ENCODE measurements at regions not wholly inside any gene's neighbourhood (a gene's known extent, or its start where the extent isn't known, plus 50 kb on each side); places are given as distances from the start of the nearest gene placed in this dataset.

DNA sequence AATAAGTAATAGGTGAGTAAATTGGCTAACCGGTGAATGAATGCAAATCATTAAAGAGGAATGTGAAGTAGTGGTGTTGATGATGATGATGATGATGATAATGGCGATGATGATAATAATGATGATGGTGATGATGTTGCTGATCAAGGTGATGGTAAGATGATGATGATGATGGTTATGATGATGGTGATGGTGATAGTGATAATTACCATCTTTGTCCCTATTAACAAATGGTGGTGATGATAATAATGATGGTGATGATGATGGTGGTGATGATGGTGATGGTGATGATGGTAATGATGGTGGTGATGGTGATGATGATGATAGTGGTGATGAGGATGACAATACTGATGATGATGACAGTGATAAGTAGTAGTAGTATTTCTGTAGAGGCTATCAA, 452.6 kb downstream of the ZNF536 start:
- Mint-ChIP-seq H3K27me3 (ENCODE audit: low read depth, poor library complexity) (no peaks in the 10 kb centered on the region), H3K9me3 (peaks cover 16% of the 10 kb centered on the region), H3K4me1 (peaks cover 9% of the 10 kb centered on the region), H3K27ac (no peak overlapping the region), H3K4me3 (no peak overlapping the region), H3K36me3 (ENCODE audit: low read depth) (no peaks in the 10 kb centered on the region)
- no peak for DNase-seq
- TF ChIP-seq, protein P1, sequence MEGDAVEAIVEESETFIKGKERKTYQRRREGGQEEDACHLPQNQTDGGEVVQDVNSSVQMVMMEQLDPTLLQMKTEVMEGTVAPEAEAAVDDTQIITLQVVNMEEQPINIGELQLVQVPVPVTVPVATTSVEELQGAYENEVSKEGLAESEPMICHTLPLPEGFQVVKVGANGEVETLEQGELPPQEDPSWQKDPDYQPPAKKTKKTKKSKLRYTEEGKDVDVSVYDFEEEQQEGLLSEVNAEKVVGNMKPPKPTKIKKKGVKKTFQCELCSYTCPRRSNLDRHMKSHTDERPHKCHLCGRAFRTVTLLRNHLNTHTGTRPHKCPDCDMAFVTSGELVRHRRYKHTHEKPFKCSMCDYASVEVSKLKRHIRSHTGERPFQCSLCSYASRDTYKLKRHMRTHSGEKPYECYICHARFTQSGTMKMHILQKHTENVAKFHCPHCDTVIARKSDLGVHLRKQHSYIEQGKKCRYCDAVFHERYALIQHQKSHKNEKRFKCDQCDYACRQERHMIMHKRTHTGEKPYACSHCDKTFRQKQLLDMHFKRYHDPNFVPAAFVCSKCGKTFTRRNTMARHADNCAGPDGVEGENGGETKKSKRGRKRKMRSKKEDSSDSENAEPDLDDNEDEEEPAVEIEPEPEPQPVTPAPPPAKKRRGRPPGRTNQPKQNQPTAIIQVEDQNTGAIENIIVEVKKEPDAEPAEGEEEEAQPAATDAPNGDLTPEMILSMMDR (IDR thresholded peaks at IDR 0.05): no peak

DNA sequence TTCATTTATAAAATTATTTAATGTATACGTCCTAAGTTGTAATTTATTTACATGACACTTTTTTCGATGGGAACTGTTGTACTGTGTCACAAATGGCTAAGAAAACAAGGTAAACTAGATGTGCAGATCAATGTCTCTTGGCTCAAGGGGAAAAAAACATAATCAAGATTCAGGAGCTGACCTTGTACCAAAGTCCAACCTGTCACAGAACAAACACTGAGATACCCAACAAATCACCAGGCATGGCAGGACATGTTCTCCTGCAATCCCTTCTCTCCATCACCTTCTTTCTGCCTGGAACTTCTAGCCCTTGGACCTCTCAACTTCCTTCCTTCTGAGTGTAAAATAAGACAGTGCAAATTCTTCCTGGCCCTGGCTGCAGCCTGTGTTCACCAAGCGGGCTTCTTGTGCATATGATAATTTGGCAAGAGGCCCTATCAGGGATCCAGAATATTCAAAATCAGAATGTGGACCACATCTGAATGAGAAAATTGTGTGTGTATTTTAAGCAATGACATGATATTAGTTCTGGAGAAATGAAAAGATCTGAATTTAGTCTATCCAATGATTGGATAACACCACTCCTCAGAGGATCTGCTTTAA, 445.9 kb downstream of the ZNF536 start:
- peaks cover 5% of the 10 kb centered on the region for H3K9me3 Mint-ChIP-seq
- no peaks in the 10 kb centered on the region for H3K36me3 Mint-ChIP-seq (ENCODE audit: low read depth)
- TF ChIP-seq, protein P1 (IDR thresholded peaks at IDR 0.05): no peak
- DNase-seq: no peak
- H3K4me3 Mint-ChIP-seq: no peak overlapping the region
- peaks cover 12% of the 10 kb centered on the region for H3K4me1 Mint-ChIP-seq
- H3K27ac Mint-ChIP-seq: no peak overlapping the region
- H3K27me3 Mint-ChIP-seq (ENCODE audit: low read depth, poor library complexity): peaks cover 16% of the 10 kb centered on the region

DNA sequence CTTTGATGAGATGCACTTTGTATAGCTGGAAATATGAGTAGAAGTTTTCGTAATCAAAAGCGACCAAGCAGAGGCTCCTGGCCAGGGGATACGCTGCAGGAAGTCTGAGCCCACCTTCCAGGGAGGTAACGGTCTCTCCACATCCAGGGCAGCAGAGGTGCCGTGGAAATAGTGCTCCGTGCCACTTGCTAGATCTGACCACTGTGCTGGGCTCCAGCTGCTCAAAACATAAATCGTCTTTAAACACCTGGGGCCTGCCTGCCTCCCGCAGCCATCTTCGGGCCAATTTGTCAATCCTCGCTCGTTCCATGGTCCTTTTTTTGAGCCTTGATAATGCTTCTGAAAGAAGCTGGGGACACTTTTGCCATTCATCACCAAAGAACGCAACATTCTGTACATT, 445.0 kb downstream of the ZNF536 start:
- Mint-ChIP-seq H3K27ac (no peak overlapping the region), H3K4me3 (no peak overlapping the region), H3K36me3 (ENCODE audit: low read depth) (no peaks in the 10 kb centered on the region), H3K9me3 (peaks cover 5% of the 10 kb centered on the region), H3K4me1 (peaks cover 21% of the 10 kb centered on the region), H3K27me3 (ENCODE audit: low read depth, poor library complexity) (peaks cover 19% of the 10 kb centered on the region)
- DNase-seq: no peak
- TF ChIP-seq, protein P1 (IDR thresholded peaks at IDR 0.05): no peak

DNA sequence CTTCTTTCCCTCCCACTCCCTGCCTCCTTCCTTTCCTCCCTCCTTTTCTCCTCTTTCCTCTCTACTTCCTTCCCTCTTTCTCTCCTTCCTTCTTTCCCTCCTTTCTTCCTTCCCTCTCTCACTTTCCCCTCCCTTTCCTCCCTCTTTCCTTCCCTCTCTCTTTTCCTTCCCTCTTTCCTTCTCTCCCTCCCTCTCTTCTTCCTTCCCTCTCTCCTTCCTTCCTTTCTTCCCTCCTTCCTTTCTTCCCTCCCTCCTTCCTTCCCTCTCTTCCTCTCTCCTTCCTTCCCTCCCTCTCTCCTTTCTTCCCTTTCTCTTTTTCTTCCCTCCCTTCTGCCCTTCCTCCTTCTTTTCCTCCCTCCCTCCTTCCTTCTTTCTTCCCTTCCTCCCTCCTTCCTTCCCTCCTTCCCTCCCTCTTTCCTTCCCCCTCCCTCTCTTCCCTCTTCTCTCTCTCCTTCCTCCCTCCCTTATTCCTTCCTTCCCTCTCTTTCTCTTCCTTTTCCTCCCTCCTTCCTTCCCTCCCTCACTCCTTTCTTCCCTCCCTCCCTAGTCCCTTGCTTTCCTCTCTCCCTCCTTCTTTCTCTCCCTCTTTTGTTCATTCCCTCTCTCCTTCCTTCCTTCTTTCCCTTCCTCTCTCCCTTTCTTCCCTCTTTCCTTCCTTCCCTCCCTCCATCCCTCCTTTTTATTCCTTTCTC, 443.9 kb downstream of the ZNF536 start:
- Mint-ChIP-seq H3K4me1 (peaks cover 24% of the 10 kb centered on the region), H3K9me3 (peaks cover 5% of the 10 kb centered on the region), H3K4me3 (no peak overlapping the region), H3K27ac (no peak overlapping the region), H3K36me3 (ENCODE audit: low read depth) (no peaks in the 10 kb centered on the region), H3K27me3 (ENCODE audit: low read depth, poor library complexity) (peaks cover 19% of the 10 kb centered on the region)
- TF ChIP-seq, protein P1 (IDR thresholded peaks at IDR 0.05): no peak
- DNase-seq: no peak

DNA sequence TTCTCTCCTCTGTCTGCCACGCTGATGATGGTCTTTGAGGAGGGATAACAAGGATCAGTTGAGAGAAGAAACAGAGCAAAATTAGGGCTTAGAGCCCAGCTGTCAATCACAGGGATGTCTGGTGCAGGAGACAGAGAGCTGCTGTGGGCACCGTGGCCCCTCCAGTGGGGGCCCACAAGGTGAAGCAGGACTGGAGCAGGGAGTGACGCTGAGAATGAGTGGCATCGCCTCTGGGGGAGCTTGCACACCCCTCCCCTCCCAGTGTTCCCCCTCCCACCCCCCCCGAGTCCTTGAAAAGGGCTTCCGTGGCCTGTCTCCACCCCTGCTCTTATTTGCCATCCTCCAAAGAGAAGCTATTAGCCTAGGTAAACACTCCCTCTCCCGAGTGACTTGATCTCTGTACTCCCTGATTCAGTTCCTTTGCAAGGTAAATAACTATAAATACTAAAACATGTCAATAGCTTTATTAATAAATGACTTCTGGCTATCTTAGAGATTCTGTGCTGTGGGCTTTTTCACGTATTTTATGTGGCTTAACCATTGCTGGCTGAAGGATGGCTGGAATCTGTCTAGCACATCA, 440.0 kb downstream of the ZNF536 start:
- TF ChIP-seq, protein P1 (IDR thresholded peaks at IDR 0.05): no peak
- no peak for DNase-seq
- no peaks in the 10 kb centered on the region for H3K36me3 Mint-ChIP-seq (ENCODE audit: low read depth)
- peaks cover 21% of the 10 kb centered on the region for H3K4me1 Mint-ChIP-seq
- peaks cover 19% of the 10 kb centered on the region for H3K27me3 Mint-ChIP-seq (ENCODE audit: low read depth, poor library complexity)
- peaks cover 18% of the 10 kb centered on the region for H3K9me3 Mint-ChIP-seq
- no peak overlapping the region for H3K27ac Mint-ChIP-seq
- no peak overlapping the region for H3K4me3 Mint-ChIP-seq

Measured in nephron progenitor cell (in vitro differentiated cells).